NCI-H774 (cell line): ENCODE measurements at regions not wholly inside any gene's neighbourhood (a gene's known extent, or its start where the extent isn't known, plus 50 kb on each side); places are given as distances from the start of the nearest gene placed in this dataset.
"Not testable (repeated sequence)": the region's sequence is repeated elsewhere in the genome, so short reads cannot be mapped to it uniquely, and the experiment has no call there.

Experiments
- DNase-seq: peaks from one replicate; lab custom pipeline; 2025; lab: John Stamatoyannopoulos, UW

- DNase-seq: no peak
These were observed 325.6 kb upstream of the SOX14 start for GRCh38 chr3:137438561-137438960.

DNA sequence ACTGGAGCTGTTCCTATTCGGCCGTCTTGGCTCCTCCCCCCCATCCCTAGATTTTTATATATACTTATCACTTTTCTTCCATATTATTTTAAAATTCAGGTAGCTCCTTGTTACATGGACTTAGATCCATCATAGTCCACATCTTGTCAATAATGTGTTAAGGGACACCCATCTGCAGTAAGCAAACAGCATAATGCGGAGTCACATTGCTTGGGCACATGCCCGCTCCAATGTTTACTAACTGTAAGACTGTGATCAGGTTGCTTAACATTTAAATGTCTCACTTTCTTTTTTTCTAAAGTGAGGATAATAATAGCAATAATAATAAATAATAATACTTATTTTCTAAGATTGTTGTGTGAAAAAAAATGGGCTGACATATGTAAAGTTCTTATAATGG lies 303.2 kb upstream of the SOX14 start:
- DNase-seq: no peak

DNA sequence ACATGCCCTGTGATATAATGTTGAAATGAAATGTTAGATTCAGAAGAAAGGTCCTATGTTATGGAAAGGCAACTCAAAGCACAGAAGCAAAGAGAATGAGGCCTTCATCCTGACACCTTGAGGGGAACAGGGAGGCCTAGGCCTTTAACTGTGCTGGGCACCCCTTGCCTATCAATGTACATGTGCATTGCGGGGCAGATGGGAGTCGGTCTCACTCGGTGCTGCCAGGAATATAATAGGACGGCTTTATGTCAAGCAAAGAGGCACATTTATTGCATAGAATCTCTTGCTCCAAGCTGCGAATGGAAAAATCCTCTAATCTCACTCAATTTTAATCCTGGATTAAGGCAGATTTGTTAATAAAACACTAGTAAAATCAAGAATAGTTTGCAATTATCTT lies 301.0 kb upstream of the SOX14 start:
- no peak for DNase-seq

DNA sequence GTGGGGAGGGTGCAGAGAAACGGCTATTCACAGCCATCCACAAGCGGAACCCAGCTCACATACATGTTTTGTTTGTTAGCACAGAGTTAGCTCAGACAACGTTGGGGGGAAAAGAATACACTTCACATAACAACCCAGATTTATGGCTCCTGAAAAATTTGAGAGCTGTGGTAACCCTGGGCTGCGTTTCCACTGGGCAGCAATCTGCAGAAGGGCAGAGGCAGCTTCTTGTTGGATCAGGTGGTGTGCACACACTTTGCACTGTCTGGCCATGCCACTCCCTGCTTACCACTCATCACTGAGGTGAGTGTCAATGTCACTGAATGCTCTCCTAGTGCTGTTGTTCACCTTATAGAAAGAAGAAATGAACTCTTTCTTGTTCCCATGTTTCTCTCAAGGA lies 299.8 kb upstream of the SOX14 start:
- no peak for DNase-seq

DNA sequence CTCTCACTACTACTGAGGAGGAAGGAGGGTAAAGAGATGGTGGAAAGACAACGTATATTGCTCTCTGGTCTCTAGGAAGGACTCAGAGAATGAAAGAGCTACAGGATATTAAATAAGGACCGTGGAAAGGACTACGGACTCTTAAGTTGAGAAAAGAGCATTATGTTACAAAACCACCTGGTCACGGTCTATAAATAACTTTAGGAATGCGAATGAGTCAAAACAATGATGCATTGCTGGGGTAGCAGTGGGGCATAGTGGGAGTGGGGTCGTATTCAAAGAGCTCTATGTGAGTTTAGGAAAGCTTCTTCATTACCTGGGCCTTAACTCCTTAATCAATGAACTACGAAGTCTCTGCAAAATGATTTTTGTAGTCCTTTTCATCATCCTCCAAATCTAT lies 295.7 kb upstream of the SOX14 start:
- no peak for DNase-seq

GRCh38 chr3:137469263-137469662 lies 294.9 kb upstream of the SOX14 start:
- DNase-seq: no peak

DNA sequence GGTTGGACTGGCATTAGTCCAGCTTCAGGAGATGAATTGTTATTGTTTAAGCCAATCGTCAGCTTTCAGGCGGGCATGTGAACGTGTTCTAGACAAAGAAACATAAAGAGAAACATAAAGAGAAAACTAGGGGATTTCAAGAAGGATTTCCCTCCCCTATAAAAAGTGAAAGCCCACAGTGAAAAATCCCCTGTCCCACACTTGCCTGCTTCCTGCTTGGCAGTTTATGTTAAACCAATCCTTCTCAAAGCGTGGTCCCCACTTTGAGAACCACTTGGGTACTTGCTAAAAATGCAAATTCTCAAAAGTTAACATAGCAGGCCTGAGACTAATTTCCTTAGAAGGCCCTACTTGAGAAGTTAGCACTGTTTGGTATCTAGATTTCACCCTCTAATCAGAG lies 293.0 kb upstream of the SOX14 start:
- no peak for DNase-seq

GRCh38 chr3:137471558-137472204 lies 292.4 kb upstream of the SOX14 start:
- DNase-seq: no peak

DNA sequence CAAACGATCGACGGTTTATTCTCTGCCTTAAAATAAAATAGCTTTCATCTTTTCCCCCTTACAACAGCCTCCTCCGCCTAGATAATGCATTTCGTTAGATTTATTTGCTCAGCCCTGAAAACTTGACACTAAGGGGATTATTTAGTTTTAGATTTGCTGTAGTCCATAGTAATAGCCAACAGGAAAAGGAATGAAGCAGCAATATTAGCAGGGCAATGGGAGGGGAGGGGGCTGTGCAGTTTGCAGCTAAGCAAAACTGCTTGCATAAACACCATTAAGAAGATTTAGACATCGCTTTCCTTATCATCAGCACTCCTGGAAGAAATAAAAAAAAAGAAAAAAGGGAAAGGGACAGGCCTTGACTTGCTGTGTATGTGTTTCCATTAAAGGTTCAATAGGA lies 286.5 kb upstream of the SOX14 start:
- no peak for DNase-seq

- peak; percentile 29 for DNase-seq
These were observed 254.6 kb upstream of the SOX14 start for GRCh38 chr3:137509354-137510045.

DNA sequence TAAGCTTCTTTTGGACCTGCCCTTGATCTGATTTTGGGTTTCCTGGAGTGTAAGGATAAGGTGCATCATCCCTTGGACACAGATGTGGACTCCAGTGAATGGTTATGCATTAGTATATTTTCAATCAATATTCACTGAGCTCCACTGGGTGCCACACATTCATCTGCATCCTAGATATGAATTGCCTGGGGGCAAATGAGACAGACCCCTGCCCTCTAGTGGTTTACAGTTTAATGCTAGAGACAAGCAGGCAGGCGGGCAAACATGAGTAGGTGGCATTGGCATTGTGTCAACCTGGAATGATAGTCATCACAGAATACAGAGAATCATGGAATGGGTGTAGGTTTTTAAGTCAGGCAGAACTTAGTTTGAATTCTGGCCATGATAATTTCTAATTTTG lies 252.5 kb upstream of the SOX14 start:
- DNase-seq: no peak

GRCh38 chr3:137514853-137515252 lies 249.3 kb upstream of the SOX14 start:
- DNase-seq: no peak

DNA sequence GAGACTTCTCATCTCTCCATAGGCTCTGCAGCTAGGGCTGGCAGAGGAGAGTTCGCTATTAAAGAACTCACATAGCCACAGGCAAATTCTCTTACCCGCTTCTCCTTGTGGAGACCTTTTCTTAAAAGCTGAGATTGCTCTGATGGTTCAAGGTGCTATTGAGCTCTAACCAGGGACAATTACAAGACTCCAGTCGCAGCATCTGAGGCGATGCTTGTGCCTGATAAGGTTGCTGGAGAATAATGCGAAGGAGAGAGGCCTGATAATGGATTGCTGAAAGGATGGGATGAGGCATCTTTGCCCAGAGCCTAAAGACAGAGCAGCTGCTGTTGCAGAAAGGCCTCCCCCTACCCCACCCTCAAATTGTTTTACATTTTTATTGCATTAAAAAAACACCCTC lies 244.5 kb upstream of the SOX14 start:
- no peak for DNase-seq

DNA sequence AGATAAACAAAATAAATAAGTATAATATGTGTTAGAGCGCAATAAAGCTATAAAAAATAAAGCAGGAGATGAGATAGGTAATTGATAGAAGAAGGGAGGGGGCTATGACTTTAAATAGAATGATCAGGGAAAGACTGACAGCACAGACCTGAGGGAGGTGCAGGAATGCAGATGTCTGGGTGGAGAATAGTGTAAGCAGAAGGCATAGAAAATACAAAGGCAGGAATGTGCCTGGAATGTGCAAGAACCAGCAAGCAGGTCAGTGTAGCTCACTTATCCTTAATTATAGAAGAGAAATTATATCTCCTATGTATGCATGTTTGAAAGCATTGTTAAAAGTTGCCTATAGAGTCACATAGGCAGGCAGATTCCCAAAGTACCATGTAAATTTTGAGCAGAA lies 239.4 kb upstream of the SOX14 start:
- no peak for DNase-seq

- DNase-seq: no peak
These were observed 238.6 kb upstream of the SOX14 start for GRCh38 chr3:137525471-137525870.

GRCh38 chr3:137542049-137542448 lies 222.1 kb upstream of the SOX14 start:
- DNase-seq: no peak

DNA sequence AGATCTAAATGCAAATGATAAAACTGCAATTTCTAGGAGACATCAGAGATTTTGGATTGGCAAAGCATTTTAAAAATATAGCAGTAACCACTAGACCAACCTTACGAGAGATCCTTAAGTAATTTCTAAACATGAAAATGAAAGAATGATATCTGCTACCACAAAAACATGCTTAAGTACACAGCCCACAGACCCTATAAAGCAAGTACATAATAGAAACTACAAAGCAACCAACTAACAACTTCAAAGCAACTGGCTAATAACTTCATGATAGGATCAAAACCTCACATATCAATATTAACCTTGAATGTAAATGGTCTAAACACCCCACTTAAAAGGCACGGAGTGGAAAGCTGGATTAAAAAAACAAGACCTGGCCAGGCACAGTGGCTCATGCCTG lies 209.9 kb upstream of the SOX14 start:
- no peak for DNase-seq

DNA sequence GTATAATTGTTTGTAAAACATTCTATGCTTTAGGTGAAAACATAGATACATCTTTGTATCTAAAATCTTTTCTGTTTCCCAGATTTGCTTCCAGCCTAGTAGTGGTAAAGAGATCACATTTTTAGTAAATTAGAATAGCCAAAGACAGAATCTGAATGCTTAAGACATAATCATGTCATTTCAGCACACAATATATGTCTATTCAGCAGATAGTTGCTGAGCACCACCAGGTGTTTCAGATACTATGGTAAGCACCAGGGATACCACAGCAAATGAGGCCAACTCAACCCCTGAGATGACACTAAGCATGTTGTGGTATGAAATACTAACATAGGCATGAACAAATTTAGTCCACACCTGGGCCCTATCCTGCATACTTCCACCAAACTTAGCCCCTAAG lies 195.2 kb upstream of the SOX14 start:
- no peak for DNase-seq

GRCh38 chr3:137572931-137573330 lies 191.2 kb upstream of the SOX14 start:
- DNase-seq: no peak

DNA sequence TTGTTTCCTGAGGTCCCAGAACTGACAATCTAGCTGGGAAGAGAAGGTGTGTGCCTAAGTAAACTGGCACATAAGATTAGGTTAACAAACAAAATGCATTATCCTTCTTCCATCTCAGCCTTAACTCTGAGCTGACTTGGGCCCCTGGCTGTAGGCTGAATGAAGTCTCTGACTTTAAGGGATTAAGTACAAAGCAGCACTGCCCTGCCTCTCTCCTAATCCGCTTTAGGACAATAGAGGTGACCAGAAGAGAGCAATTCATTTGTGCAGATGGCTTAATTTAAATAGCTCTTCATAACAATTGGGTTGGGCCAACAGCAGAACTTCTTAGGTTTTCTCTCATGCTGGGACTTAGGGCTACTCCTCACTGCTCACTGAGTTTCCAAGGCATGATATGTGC lies 181.6 kb upstream of the SOX14 start:
- DNase-seq: no peak

- DNase-seq: no peak
These were observed 180.9 kb upstream of the SOX14 start for GRCh38 chr3:137583256-137583655.

- no peak for DNase-seq
These were observed 175.2 kb upstream of the SOX14 start for GRCh38 chr3:137588871-137589270.

DNA sequence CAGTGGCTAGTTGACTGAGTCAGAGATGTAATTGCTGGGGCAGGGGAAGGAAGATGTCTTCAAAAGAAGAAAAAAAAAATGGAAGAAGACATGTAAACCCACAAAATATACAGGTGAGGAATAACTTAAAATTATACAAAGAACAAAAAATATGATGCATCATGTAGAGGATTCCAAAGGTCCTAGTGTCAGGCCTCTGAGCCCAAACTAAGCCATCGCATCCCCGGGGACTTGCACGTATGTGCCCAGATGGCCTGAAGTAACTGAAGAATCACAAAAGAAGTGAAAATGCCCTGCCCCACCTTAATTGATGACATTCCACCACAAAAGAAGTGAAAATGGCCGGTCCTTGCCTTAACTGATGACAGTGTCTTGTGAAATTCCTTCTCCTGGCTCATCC lies 168.7 kb upstream of the SOX14 start:
- not testable (repeated sequence) for DNase-seq

GRCh38 chr3:137610723-137611122 lies 153.4 kb upstream of the SOX14 start:
- DNase-seq: no peak
